T-helper 2 cell treated with Interferon-gamma antibody and Interleukin-4, amounts not matched to agents 100 ng/mL and 5 ng/mL, for 36 hours (primary cell): ENCODE measurements at regions not wholly inside any gene's neighbourhood (a gene's known extent, or its start where the extent isn't known, plus 50 kb on each side); places are given as distances from the start of the nearest gene placed in this dataset.

Experiments used
- intact Hi-C: fragments of 100-400 bp; cut with micrococcal nuclease; formaldehyde crosslinking; loops from one replicate; pipeline ENCODE4 v1.15.1; 2023

GRCh38 chr17:77654296-77654695 lies 304.2 kb upstream of the TNRC6C start:
- intact Hi-C loops = no loop called here

GRCh38 chr17:77654850-77655249 lies 303.7 kb upstream of the TNRC6C start:
- intact Hi-C loops = no loop called here

DNA sequence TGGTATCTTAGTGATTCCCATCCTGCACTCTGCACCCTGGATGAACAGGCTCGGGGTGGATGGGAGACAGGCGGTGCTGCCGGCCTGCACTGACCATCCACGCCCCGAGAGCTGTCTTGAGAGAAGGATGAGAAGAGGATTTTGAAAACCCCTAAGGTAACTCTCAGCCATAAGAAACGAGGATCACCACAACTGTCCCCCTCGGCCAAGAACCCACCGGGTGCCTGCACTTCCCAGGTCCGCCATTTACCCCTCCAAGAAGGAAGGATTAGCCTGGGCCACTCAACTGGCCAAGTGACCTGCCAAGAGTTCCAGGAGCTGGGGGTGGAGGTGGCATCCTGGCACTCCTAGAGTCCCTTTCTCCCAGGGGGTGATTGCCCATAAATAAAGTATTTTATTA lies 302.4 kb upstream of the TNRC6C start:
- intact Hi-C loops = no loop called here

- intact Hi-C loops = no loop called here
Observed at GRCh38 chr17:77657839-77658238, 300.7 kb upstream of the TNRC6C start.

DNA sequence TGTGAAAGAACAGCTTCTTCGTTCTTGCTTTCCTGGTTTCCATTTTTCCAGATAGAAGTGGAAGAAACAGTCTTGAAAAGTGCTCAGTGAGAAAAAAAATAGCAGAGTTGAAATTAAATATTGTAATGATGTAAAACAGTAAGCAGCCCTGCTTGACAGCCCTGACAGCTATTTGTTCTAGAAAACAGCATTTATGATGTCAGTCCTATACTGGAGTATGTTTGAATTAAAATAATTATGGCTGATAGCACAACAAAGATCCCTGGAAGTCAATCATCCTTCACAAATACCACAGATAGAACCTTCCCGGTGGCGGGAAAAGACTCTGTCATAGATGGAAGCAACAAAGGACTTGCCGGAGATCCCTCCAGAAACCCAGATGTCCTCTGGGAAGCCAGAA lies 298.0 kb upstream of the TNRC6C start:
- intact Hi-C loops = no loop called here

DNA sequence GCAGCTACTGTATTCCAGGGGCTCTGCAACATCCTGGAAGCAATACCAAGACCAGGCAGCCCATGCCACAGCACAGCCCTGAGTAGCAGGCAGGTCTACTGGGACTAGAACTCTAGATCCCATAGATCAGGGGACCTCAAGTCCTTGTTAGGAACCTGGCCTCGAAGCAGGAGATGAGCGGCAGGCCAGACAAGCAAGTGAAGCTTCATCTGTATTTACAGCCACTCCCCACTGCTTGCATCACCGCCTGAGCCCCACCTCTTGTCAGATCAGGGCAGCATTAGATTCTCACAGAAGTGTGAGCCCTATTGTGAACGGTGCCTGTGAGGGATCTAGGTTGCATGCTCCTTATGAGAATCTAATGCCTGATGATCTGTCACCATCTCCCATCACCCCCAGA lies 295.7 kb upstream of the TNRC6C start:
- intact Hi-C loops = no loop called here

GRCh38 chr17:77664097-77664729 lies 294.3 kb upstream of the TNRC6C start:
- intact Hi-C loops = no loop called here

GRCh38 chr17:77665833-77666232 lies 292.7 kb upstream of the TNRC6C start:
- intact Hi-C loops = loop anchor here (1.0 to 5.0 kb wide), 3 partner anchors 204 to 292 kb away; partner anchors contain the start of gene TNRC6C

GRCh38 chr17:77666462-77666861 lies 292.0 kb upstream of the TNRC6C start:
- intact Hi-C loops = loop anchor here (1.0 to 5.0 kb wide), 3 partner anchors 204 to 292 kb away; partner anchors contain the start of gene TNRC6C

- intact Hi-C loops = loop anchor here (1.0 to 5.0 kb wide), 5 partner anchors 22 to 291 kb away; partner anchors contain the start of gene TNRC6C
Observed at GRCh38 chr17:77666881-77667395, 291.6 kb upstream of the TNRC6C start.

DNA sequence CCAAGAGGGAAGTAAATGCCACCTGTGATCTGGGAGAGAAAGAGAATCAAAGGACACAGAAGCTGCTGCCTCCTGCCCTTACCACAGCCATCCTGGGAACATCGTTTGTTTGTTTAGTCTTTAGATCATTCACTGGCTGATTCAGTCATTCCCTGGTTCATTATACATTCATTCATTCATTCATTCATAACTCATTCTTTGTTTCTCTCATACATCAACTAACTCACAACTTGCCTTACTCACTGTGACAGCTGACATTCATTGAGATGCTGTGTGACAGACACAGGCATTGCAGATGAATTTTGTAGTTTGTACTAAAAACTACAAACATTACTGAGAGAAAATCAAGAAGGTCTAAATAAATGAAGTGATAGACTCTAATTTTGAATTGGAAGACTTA lies 291.0 kb upstream of the TNRC6C start:
- intact Hi-C loops = loop anchor here (1.0 to 5.0 kb wide), 3 partner anchors 22 to 205 kb away; no protein-coding TSS in a partner anchor

- intact Hi-C loops = loop anchor here (5.0 kb wide), 1 partner anchor 206 kb away; no protein-coding TSS in a partner anchor
Observed at GRCh38 chr17:77668518-77668917, 290.0 kb upstream of the TNRC6C start.

GRCh38 chr17:77670173-77670572 lies 288.3 kb upstream of the TNRC6C start:
- intact Hi-C loops = no loop called here

GRCh38 chr17:77674358-77674757 lies 284.1 kb upstream of the TNRC6C start:
- intact Hi-C loops = no loop called here

- intact Hi-C loops = no loop called here
Observed at GRCh38 chr17:77675411-77675810, 283.1 kb upstream of the TNRC6C start.

DNA sequence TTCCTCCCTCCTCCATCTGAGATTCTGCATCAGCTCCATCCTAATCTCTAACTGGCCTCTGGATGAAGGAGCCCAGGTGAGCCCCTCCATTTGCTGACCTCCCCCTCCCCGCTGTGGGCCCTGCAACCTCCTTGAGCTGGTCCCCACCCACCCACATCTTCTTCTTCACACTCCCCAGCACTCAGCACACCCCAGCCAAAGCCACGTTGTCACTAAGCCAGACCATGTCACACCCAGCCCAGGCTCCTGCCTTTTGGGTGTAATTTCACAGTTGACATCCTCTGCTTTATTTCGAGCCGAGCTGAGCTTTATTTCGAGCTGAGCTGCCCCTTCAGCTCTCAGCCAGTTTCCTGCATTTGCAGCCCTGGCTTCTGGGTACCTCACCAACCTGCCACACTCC lies 282.7 kb upstream of the TNRC6C start:
- intact Hi-C loops = no loop called here

DNA sequence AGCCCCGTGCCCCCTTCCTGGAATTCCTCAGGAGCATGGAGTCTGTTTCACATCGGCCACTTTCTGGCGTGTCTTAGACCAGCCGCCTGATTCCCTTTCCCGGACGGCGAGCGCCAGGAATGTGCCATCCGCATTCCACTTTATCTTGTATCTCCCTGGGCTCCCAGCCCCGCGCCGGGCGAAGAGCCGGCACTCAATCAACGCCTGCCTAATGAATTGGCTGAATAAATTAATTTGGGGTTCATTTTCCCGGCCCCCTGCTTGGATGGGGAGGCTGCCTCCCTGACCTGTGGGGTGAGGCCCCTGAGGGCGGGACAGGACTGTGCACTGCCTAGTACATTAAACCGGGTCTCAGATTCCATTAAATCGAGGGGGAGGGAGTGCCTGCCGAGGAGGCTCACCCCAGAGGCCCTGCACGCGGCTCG lies 282.3 kb upstream of the TNRC6C start:
- intact Hi-C loops = no loop called here

DNA sequence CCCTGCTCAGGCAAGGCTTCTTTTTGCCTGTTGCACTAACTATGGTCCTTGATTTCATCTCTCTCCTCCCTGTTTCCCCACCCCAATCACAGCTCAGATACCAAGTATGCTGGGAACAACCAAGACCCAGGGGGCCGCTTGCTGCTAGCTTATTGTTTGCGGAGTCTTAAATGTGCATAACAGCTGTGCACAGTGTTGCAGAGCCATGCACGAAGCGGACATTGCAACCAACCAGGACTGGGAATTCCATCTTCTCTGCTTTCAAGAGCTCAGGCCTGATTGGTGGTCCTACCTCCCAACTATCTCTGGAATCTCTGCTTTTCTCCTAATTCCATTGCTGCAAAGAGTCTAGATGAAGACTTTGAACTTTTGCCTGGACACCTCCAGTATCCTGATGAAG lies 281.3 kb upstream of the TNRC6C start:
- intact Hi-C loops = no loop called here

DNA sequence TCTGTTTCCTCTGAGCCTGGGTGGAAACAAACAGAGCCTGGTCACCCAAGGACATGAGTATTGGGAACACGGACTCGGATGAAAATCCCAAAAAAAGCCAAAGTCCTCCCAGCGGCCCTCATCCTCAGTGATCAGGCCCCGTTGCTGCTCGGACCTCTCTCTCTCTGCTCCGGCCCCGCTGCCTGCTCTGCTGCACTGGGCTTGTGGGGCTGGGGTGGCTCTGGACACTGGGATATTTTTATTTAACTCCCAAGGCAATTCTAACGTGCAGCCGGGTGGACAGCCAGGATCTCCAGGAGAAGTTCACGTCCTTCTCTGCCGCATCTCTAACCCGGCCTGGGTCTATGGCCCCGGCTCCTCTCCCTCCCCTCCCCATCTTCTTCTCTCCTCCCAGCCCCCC lies 280.9 kb upstream of the TNRC6C start:
- intact Hi-C loops = no loop called here

DNA sequence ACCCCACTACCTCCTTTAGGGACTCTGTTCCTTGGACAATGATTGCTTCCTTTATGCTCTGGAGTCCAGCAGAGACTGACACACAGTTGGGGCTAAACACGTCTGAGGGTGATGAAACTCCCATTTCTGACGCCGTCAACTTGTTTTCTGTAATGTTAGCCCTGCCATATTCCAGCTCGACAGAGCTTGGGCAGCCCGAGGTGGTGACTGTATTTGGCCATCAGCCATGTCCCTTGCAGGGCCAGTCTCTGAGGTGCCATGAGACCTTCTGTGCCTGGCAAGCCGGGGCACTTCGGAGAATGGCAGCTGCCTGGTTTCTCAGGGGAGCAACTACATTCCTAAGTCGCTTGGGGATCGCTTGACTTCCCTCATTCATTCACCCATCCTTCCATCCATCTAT lies 278.9 kb upstream of the TNRC6C start:
- intact Hi-C loops = no loop called here

- intact Hi-C loops = no loop called here
Observed at GRCh38 chr17:77681861-77682260, 276.6 kb upstream of the TNRC6C start.

DNA sequence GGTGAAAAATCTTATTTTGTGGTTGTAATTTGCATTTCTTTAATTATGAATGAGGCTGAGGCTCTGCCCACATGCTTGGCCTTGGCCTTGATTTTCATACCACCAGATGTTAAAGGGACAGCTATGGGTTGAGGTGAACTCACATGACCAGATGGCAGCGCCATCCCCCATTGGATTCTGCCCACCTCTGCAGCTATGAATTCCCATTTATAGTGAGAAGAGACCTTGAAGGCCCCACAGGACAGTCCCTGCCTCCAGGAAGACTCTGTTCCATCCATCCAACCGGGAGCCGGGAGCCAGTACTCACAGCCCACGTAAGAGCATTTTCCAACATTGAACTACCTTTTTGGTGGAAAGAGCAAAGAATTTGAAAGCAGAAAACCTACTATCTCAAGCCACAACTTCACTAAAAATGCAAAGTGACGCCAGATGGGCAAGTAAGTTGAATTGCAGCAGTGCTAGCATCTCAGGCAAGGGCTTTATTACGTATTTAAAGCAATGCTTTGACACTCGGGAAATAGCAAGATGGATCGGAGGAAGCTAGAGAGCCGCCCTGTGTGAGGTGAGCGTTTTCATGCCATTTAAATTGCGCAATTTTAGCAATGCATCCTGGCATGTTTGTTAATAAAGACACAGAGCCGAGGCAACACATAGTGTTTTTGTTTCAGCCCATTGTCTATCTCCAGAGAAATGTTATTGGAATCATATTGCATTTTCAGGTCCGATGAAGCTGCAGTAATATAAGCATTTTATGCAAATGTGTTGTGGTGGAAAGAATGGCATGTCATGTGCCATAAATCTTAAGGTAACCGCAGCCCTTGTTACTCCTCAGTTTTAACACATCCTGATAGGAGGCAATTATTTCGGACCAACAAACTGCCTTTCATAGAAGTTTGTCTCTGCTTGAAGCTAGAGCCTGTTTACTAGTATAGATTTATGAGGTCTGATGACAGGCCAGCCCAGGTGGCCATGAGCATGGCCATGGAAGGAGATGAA lies 273.4 kb upstream of the TNRC6C start:
- intact Hi-C loops = no loop called here
